GM12891 (cell line): ENCODE measurements at regions not wholly inside any gene's neighbourhood (a gene's known extent, or its start where the extent isn't known, plus 50 kb on each side); places are given as distances from the start of the nearest gene placed in this dataset.

ENCODE experiments used
- DNase-seq: peaks from one replicate; pipeline ENCODE4 v3.0.0; 2011; ENCODE audit warnings: low spot score; ENCODE audit not compliant: insufficient read length
- FAIRE-seq: peaks from 2 replicates; lab custom pipeline; 2011; peaks lifted over from hg19 to GRCh38; lab: Jason Lieb, UNC
- PAX5 ChIP-seq: IDR thresholded peaks from 2 replicates; pipeline ENCODE4 v1.6.1; 2011; ENCODE audit warnings: low read length, moderate library complexity, mild to moderate bottlenecking; ENCODE audit not compliant: insufficient read depth, severe bottlenecking
- POLR2A ChIP-seq: IDR thresholded peaks from 2 replicates; pipeline ENCODE4 v1.6.1; 2011; ENCODE audit warnings: low read depth, low read length, control low read depth
- POLR2AphosphoS5 ChIP-seq: IDR thresholded peaks from 2 replicates; pipeline ENCODE4 v1.6.1; 2011; ENCODE audit warnings: low read depth, low read length, control low read depth
- POU2F2 ChIP-seq: IDR thresholded peaks from 2 replicates; pipeline ENCODE4 v1.6.1; 2011; ENCODE audit warnings: low read depth, mild to moderate bottlenecking, control low read depth, low read length, moderate library complexity
- SPI1 ChIP-seq: IDR thresholded peaks from 2 replicates; pipeline ENCODE4 v1.6.1; 2011; ENCODE audit warnings: low read depth, low read length, control low read depth
- TAF1 ChIP-seq: IDR thresholded peaks from 2 replicates; pipeline ENCODE4 v1.6.1; 2011; ENCODE audit warnings: low read depth, low read length, control low read depth

DNA sequence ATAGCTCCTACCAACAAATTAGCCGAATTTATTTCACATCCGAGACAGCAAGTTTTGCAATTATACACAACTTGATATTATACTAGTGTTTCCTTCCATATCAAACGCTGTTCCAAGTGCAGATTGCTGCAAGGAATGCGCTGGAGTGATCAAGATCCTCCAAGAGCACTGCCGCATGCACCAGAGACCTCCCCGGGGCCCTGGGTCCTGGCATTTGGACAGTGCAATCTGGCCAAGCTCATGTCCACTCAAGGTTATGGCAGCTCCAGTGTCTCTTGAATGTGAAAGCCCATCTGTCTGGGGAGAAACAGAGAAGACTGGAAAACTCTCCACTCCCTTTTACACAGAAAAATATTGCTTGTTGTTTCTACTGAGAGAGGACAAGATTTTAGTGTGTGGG is 111.9 kb downstream of the HSPH1 start:
- FAIRE-seq (no peak), DNase-seq (no peak)
- no peak for TF ChIP-seq POU2F2
- TF ChIP-seq POLR2A: no peak
- no peak for TF ChIP-seq POLR2AphosphoS5
- no peak for TF ChIP-seq PAX5
- TF ChIP-seq SPI1: no peak
- no peak for TF ChIP-seq TAF1

GRCh38 chr13:31049083-31049482 is 112.6 kb downstream of the HSPH1 start:
- DNase-seq (no peak), FAIRE-seq (no peak)
- no peak for TF ChIP-seq POLR2AphosphoS5
- TF ChIP-seq POLR2A: no peak
- TF ChIP-seq POU2F2: no peak
- TF ChIP-seq TAF1: no peak
- TF ChIP-seq SPI1: no peak
- TF ChIP-seq PAX5: no peak

- TF ChIP-seq POU2F2: no peak
- no peak for TF ChIP-seq TAF1
- no peak for TF ChIP-seq PAX5
- TF ChIP-seq SPI1: no peak
- no peak for TF ChIP-seq POLR2A
- no peak for TF ChIP-seq POLR2AphosphoS5
- FAIRE-seq (no peak), DNase-seq (no peak)
These were observed 113.2 kb downstream of the HSPH1 start for GRCh38 chr13:31048521-31048920.

GRCh38 chr13:31046711-31047279 is 114.3 kb downstream of the TEX26 start:
- FAIRE-seq (no peak), DNase-seq (no peak)
- no peak for TF ChIP-seq TAF1
- TF ChIP-seq PAX5: no peak
- TF ChIP-seq POLR2AphosphoS5: no peak
- TF ChIP-seq POU2F2: no peak
- no peak for TF ChIP-seq POLR2A
- TF ChIP-seq SPI1: no peak

GRCh38 chr13:31045286-31046081 is 113.0 kb downstream of the TEX26 start:
- TF ChIP-seq PAX5 (no peak), SPI1 (peak; percentile 22; the same call in 1 of the 2 replicates)
- DNase-seq (no peak), FAIRE-seq (peak; percentile 84)

GRCh38 chr13:31044364-31045285 is 112.2 kb downstream of the TEX26 start:
- DNase-seq (peak; percentile 63), FAIRE-seq (peak; percentile 96)
- TF ChIP-seq SPI1: 0 out of 2 replicates have a peak, but pooled peaks have one; percentile 28
- no peak for TF ChIP-seq PAX5
- TF ChIP-seq POLR2A: no peak
- TF ChIP-seq POLR2AphosphoS5: no peak
- TF ChIP-seq POU2F2: peak; percentile 71; the same call in 1 of the 2 replicates
- TF ChIP-seq TAF1: no peak

GRCh38 chr13:31043957-31044356 is 111.5 kb downstream of the TEX26 start:
- FAIRE-seq: no peak

GRCh38 chr13:31042481-31043165 is 110.2 kb downstream of the TEX26 start:
- DNase-seq (no peak), FAIRE-seq (peak; percentile 58)
- TF ChIP-seq POU2F2 (no peak), SPI1 (no peak), TAF1 (no peak), POLR2AphosphoS5 (no peak), POLR2A (no peak), PAX5 (no peak)

More at GRCh38 chr13:31043957-31044356, 111.5 kb downstream of the TEX26 start:
- no peak for DNase-seq
- no peak for TF ChIP-seq POU2F2
- TF ChIP-seq SPI1: no peak
- no peak for TF ChIP-seq PAX5
- TF ChIP-seq TAF1: no peak
- TF ChIP-seq POLR2A: no peak
- TF ChIP-seq POLR2AphosphoS5: no peak

- FAIRE-seq (no peak), DNase-seq (no peak)
- no peak for TF ChIP-seq TAF1
- no peak for TF ChIP-seq POU2F2
- no peak for TF ChIP-seq PAX5
- TF ChIP-seq SPI1: no peak
- TF ChIP-seq POLR2AphosphoS5: no peak
- no peak for TF ChIP-seq POLR2A
These were observed 109.6 kb downstream of the TEX26 start for GRCh38 chr13:31042049-31042448.
